ENCODE measurements at regions not wholly inside any gene's neighbourhood (a gene's known extent, or its start where the extent isn't known, plus 50 kb on each side); places are given as distances from the start of the nearest gene placed in this dataset.

DNA sequence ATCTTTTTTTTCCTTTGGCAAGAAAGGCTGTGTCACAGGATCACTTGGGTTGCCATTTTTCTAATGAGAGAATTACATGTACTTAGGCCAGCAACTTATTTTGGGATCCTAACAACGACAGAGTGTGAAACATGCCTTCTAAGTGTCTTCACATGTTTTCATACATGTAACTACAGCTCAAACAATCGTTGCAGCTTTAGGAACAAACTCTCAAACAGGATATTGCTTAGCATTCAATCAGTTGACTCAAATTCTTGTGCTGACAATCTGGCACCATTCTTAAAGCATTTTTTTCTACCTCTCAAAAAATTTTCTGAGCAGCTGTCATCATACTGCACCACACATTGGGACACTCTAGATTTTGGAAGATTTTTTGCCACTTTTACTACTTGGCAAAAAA lies 435.5 kb downstream of the HINT1 start:
- no peak for DNase-seq (ENCODE audit: low read depth, low spot score)

DNA sequence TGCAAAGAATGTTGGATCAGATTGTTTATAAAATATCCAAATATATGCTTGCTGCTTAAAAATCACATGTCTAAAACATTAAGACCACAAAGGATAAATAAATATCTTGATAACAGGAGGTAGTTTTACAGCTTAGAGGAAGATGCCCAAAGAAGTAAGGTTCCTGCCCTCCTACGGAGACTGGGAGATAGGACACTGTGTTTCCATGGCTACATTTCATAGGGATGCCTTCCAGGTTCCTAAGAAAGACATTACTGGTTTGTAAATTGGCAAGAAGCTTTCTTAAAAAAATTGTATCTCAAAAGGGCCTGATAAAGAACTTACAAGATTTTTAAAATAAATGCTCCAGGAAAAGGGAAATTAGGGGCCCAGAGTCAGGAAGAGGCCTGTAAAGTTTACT lies 437.2 kb downstream of the HINT1 start:
- DNase-seq (ENCODE audit: low read depth, low spot score), result no peak

DNA sequence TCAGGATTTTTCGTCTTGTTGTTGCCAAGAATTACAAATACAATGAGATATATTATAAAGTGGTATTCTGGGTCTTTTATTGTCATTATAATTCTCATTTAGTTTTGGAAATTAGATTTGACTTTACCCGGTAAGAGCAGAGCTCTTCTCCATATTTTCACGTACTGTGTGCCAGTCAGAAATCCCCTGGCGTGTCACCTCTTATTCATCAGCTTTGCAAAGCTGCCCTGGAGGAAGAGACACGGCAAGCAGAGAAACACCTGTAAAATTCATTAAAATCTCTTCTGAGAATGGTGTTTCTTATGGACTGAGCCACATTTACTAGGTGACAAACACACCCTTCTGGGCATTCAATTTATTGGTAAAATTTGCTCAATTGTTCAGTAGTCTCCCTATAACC lies 440.4 kb downstream of the HINT1 start:
- DNase-seq (ENCODE audit: low read depth, low spot score), result no peak

DNA sequence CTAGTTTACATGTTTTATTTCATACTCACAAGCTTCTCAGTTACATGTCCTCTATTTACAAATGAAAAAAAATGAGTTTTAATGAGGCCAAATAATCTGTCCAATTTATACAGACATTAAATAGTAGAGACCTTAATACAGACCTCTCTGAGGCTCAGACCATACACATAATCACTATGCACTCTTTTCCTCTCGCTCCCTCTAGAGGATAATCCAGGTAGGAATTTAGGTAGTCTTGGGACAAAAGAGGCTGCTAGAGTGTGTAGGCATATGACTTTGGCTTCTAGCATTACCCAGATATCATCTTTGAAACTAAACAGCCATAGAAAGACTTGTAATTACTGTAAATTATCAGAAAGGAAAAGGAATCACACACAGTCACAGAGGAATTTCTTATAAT lies 444.7 kb downstream of the HINT1 start:
- no peak for DNase-seq (ENCODE audit: low read depth, low spot score)

DNA sequence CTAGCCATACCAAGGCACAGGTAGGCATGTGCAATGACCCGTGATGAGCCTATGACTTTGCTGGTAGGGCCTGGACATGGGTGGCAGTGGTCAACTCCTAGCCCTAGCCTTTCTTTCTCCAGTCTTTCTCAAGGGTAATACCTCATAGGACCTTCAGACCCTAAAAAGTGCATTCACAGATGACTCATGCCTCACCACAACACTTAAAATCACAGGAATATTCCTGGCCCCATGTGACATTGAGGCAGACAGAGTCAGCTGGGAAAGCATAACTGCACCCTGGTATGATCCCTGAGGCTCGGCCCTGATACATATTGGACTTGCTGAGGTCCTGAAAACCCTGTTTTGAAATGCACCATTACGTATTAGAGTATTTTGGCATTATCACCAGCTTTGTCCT lies 449.5 kb downstream of the HINT1 start:
- no peak for DNase-seq (ENCODE audit: low read depth, low spot score)

DNA sequence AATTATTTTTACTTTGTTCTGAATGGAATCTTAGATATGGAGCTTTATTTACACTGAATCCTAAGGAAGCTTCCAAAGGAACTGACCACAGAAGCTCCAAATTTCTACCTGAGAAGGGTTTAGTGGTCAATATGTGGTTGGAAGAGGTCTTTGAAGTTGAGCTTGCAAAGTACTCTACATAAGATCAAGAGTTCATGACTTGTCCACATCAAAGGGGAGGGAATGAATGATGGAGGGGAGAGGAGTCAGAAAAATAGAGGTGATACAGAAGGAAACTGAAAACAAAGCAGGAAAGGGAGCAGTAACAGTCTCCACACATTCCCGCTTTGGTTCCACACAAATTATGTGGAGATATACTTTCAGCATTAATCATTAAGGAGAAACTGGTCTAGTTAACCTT lies 450.9 kb downstream of the HINT1 start:
- no peak for DNase-seq (ENCODE audit: low read depth, low spot score)

DNA sequence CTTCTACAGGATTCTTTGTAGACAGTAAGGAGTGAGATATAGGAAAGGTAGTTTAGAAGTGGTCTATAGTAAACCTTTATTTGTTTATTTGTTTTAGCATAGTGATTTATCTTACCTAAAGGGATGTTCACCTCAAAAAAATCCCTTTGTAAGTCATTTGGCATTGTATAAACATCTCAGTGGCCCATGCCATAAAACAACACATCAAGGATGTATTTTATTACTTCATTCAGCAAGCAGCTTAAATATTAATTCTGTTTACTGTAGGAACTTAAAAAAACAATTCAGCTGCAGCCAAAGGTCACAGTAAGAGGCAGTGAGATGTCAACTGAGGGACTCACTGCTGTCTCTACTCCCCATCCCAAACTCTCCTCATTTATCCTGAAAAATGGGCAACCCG lies 452.7 kb downstream of the HINT1 start:
- DNase-seq (ENCODE audit: low read depth, low spot score), result no peak

DNA sequence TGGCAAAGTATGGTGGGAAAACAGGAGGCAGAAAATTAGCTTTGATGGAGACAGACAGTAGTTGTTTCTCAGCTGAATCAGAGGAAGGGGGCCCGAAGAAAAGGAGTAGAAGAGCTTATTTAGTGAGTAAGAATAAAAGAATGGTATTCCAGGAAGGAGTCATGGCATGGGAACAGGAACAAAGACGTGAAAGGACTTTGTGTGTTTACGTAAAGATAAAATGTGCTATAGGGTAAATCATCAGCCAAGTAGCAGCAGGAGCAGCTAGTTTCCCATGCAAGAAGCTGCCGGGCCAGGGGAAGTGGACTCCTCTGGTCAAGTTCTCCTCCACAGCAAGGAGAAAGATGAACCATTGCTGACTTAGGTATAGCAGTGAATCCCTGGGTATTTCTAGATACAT lies 454.5 kb downstream of the HINT1 start:
- DNase-seq (ENCODE audit: low read depth, low spot score), result peak; percentile 7

DNA sequence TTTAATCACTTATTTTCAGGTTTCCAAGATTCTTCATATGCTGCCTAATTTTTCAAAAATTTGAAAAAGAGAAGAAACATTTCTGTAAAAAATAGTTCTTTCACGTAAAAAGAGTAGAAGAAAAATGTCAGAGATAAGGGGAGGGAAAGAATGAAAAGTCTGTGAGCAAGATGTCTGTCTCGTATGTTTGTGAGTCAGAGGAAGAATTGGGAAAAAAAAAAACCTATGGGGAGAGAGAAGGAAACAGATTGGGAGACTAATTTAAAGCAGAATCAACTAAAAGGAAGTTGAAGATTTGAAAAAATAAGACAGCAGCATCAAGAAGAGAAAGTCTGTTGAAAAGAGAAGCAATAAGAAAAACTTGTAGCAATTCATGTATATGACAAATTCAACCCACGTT lies 456.3 kb downstream of the HINT1 start:
- no peak for DNase-seq (ENCODE audit: low read depth, low spot score)

DNA sequence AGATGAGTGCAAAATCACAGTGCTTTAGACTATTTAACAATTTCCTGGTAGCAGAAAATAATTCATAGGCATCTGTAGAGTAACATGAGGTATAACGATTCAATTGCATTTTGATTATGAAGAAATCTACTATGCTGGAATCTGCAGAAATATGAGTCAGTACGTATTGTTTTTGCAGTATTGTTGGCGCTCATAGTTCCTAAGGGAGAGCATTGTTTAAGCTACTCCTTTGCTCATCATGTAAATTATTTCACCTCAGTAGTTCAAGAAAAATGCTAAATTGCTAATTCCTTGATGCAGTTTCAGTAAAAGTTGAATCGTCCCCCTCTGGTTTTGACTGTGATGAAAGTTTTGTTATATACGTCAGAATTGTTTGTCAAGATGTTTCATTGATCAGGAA lies 458.4 kb downstream of the HINT1 start:
- no peak for DNase-seq (ENCODE audit: low read depth, low spot score)

DNA sequence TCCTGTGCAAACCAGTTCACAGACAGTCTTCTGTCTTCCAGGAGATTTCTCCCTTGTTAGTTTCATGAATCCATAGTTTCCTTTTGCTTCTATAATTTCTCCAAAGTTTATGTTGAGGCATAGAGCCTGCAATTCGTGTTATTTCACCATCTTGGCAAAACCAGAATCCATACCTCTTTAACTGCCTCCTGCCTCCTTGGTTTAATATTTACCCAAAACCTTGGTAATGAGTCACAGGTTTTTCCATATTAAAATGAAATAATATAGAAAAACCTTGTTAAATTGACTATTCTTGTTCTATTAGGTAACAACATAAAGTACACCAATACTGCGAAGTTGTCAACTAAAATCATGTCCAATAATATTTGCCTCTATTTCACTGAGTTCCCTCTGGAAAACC lies 459.7 kb downstream of the HINT1 start:
- DNase-seq (ENCODE audit: low read depth, low spot score), result no peak

DNA sequence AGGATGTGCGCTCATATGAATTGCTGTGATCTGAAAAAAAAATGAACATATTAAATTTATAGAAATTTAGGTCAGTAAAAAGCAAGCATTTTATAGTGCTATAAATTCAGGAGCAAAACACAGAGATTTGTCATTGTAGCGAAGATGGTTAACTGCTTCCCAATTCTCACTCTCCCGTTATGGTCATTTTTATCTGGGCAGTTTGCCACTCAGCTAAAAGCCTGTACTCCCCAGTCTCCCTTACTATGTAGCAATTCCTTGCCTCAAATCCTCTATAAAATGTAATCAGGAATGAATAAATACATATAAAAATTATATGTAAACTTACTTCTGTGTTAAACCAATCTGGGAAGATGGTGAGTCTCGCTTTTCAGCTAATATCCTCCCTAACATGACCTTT lies 471.5 kb downstream of the HINT1 start:
- no peak for DNase-seq (ENCODE audit: low read depth, low spot score)

DNA sequence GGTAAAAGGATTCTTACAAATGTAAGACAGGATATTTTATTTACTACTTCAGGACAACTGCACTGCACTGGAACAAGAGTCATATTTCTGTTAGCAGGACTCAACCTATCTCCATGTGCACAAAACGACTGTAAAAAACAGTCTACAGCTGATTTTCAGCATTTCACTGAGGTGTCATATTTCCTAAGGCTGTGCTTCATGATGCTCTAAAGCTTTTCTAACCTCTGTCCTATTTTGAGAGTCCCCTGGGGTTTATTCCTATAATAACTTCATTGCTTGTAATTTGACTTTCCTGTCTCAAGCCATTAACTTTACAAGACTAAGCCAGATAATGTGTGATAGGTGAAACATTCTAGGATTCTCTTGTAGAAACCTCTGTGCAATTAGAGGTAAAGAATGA lies 472.3 kb downstream of the HINT1 start:
- DNase-seq (ENCODE audit: low read depth, low spot score), result no peak

DNA sequence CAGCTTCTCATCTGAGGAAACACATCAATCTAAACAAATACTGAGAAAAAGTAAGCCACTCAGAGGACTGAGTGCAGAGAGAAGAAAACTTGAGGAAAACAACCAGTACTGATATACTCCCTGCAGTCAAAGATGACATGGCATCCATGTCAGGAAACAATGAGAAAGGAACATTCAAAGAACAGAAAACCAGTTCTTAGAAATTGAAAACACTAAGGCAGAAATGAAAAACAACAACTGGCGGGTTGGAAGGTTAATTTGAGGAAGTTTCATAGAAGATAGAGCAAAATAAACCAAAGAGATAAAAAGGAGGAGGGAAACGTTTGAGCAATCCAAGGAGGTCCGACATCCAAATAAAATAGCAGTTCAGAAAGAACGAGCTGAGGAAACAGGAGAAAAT lies 475.2 kb downstream of the HINT1 start:
- no peak for DNase-seq (ENCODE audit: low read depth, low spot score)

DNA sequence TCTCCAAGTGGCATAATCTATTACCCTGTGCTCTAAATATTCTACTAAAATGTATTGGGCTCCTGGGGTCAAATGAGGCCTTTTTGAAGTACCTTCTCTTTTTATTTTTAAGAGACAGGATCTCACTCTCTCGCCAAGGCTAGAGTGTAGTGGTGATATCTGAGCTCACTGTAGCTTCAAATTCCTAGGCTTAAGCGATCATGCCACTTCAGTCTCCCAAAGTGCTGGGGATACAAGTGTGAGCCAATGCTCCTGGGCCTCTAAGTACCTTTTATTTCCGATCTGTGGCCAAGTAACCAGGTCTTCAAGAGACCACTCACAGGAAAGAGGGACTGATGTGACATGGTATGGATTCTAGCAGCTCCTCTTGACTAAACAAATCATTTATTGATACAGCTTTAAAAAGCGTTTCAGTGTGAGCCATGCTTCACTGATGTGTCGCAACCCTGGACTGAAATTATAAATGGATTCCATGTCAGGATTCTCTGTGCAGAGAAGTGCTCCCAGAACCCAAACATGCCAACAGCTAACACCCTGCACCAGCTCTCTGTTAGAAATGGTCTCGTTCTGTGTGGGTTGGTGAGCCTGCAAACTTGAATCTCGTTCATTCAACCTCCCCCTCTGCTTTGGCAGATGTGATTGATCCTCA lies 477.8 kb downstream of the HINT1 start:
- DNase-seq (ENCODE audit: low read depth, low spot score), result no peak

DNA sequence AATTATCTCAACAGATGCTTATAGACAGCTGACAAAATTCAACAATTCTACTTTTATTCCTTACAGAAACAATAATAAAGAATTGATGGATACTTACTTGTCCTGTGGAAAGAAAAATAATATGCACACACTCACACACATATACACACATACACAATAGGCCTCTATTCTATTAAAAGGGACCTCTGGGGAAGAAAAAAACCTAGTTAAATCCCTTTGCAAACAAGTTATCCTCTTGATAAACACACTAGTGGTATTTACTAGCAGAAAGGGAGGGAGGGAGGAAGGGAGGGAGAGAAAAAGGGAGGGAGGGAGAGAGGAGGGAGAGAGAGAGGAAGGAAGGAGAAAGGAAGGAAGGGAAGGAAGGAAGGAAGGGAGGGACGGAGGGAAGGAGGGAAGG lies 486.4 kb downstream of the HINT1 start:
- DNase-seq (ENCODE audit: low read depth, low spot score), result no peak

DNA sequence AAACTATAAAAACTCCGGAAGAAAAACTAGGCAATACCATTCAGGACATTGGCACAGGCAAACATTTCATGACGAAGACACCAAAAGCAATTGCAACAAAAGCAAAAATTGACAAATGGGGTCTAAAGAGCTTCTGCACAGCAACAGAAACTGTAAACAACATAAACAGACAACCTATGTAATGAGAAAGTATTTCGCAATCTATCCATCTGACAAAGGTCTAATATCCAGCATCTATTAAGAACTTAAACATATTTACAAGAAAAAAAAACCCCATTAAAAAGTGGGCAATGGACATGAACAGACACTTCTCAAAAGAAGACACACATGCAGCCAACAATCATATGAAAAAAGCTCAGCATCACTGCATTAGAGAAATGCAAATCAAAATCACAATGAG lies 498.6 kb downstream of the HINT1 start:
- DNase-seq (ENCODE audit: low read depth, low spot score), result no peak

DNA sequence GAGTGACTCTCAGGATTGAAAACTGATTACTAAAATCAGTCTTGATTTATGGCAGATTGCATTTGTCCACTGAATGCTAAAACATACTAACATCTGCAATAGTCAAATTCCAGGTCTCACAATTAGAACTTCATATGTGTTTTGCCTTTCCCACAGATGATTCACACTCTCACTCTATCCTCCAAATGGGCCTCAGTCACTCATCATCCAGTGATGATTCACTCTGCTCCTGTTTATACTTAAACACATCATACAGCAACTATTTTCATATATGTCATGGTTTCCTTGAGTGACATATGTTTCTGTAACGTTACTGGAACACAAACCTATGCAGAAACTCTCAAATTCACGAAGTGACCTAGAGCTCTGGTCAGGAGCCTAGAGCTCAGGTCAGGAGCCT lies 512.9 kb downstream of the HINT1 start:
- DNase-seq (ENCODE audit: low read depth, low spot score), result no peak

DNA sequence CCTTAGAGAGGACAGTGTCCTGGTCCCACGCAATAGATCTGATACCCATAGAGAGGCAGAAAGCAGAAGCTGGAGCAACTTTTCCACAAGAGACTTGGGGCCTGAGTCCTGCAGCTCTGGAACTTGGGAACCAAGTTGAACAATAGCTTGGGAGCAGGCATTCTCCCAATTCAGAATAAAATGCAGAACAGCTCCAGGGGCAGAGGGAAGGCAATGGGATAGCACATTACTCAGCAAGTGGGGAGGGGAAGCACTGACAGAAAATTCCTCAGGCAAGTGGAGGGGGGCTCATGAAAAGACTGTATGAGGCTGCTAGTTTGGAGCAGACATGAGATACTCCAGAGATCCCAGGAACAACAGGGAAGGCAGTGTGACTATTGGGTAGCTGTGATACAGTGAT lies 513.6 kb downstream of the HINT1 start:
- no peak for DNase-seq (ENCODE audit: low read depth, low spot score)

DNA sequence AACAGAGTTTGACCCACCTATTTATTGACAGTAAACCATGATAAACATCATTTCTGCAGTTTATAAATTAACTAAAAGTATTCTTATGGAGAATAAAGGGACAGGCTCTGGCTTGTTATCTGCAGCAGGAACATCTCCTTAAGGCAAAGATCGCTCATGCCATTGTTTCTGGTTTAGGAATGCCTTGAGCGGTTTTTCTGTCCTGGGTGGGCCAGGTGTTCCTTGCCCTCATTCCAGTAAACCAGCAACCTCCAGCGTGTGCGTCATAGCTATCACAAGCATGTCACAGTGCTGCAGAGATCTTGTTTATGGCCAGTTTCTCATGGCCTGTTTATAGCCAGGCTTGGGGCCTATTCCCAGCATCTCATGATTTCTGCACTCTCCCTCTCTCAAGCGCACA lies 521.7 kb downstream of the HINT1 start:
- DNase-seq (ENCODE audit: low read depth, low spot score), result no peak

DNA sequence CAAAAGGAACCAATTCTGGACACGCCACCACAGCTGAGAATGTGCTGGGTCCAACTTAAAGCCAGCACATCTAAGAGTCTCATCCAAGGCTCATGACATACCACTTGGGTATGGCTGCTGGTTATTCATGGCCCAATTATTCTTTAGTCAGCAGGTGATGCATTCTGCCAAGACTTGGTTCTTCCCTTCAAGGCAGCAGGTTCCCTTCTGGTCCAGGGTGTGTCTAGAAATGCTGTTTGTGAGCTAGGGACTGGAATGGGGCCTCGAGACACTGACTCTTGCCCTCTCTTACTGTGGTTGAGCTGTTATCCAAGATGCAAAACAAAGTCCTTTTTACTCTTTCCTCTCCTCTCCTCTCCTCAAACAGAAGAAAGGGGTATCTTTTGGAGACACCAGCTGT lies 522.6 kb downstream of the HINT1 start:
- no peak for DNase-seq (ENCODE audit: low read depth, low spot score)

DNA sequence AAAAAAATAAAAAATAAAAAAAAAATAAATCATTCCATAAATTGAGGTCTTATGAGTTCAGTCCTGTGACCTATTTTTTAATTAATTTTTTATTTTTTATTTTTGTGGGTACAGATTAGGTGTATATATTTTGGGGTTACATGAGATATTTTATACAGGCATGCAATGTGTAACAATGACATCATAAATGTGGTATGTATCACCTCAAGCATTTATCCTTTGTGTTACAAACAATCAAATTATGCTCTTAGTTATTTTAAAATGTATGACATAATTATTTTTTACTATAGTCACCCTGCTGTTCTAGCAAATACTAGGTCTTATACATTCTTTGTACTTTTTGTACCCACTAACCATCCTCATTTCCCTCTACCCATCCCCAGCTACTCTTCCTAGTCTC lies 537.9 kb downstream of the HINT1 start:
- no peak for DNase-seq (ENCODE audit: low read depth, low spot score)

DNA sequence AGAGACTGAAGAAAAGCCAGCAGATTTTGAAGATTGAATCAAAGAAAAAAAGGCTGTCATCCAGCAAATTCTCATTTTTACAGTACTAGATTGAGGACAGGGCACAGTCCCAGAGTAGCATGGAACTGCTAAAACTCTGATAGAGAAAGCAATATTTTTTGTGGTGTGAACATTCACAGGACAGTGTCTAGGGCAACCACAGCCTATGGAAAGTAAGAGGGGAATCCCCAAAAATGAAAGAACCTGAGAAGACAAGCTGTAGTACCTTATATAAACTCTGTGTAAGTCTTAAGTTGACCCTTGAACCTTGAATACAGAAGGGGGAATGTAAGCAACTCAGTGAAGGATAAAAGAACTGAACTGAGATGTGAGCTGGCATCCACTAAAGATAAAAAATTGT lies 540.3 kb downstream of the HINT1 start:
- no peak for DNase-seq (ENCODE audit: low read depth, low spot score)

DNA sequence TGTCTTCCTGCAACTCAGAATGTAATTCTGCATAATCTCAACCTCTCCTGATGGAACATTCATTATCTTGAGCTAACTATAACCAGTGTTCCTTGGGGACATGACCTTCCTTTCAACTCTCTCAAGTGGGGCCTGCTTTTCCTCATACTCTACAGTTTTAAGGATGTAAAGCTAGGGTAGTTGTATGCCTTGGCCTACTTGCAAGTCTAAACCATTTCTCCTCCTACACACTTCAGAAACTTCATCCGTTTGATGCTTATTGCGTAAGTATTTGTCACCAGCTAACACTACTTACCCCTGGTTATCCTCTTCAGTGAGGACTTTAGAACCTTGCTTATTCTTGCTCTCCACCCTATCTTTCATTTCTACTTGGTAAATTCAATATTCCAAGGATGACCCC lies 548.9 kb downstream of the HINT1 start:
- no peak for DNase-seq (ENCODE audit: low read depth, low spot score)

Measured in pulmonary artery endothelial cell (primary cell).